Nephron progenitor cell (in vitro differentiated cells): ENCODE measurements at regions not wholly inside any gene's neighbourhood (a gene's known extent, or its start where the extent isn't known, plus 50 kb on each side); places are given as distances from the start of the nearest gene placed in this dataset.

Experiments
- DNase-seq: peaks from one replicate; pipeline ENCODE4 v3.0.0; 2021
- H3K27ac Mint-ChIP-seq: 2 replicates; pipeline ENCODE4 v1.8.0; 2021; ENCODE audit warnings: mild to moderate bottlenecking, moderate library complexity, mixed read lengths
- H3K27me3 Mint-ChIP-seq: 2 replicates; pipeline ENCODE4 v1.8.0; 2021; ENCODE audit warnings: mild to moderate bottlenecking, low read depth, mixed read lengths; ENCODE audit not compliant: poor library complexity
- H3K36me3 Mint-ChIP-seq: 2 replicates; pipeline ENCODE4 v1.8.0; 2021; ENCODE audit warnings: low read depth, mixed read lengths
- H3K4me1 Mint-ChIP-seq: 2 replicates; pipeline ENCODE4 v1.8.0; 2021; ENCODE audit warnings: mixed read lengths
- H3K4me3 Mint-ChIP-seq: 2 replicates; pipeline ENCODE4 v1.8.0; 2021; ENCODE audit warnings: mild to moderate bottlenecking, moderate library complexity, mixed read lengths
- H3K9me3 Mint-ChIP-seq: 2 replicates; pipeline ENCODE4 v1.8.0; 2021; ENCODE audit warnings: mild to moderate bottlenecking, moderate library complexity, mixed read lengths
- CTCF ChIP-seq: fragments of 200-600 bp; sonication (generic); IDR thresholded peaks from 2 replicates; pipeline ENCODE4 v1.5.0; 2021; ENCODE audit warnings: antibody characterized with exemption

- H3K27me3 Mint-ChIP-seq, result no peaks in the 10 kb centered on the region
- H3K27ac Mint-ChIP-seq, result peak overlapping the region; percentile 55
- peaks cover 41% of the 10 kb centered on the region for H3K4me1 Mint-ChIP-seq
- no peaks in the 10 kb centered on the region for H3K9me3 Mint-ChIP-seq
- TF ChIP-seq CTCF, result no peak
- peak; percentile 33 for DNase-seq
- peak overlapping the region; percentile 62 for H3K4me3 Mint-ChIP-seq
- no peaks in the 10 kb centered on the region for H3K36me3 Mint-ChIP-seq
Measured at GRCh38 chr6:137320271-137320670, 101.1 kb upstream of the IFNGR1 start.

GRCh38 chr6:137316626-137317025, 97.4 kb upstream of the IFNGR1 start:
- no peak for DNase-seq
- Mint-ChIP-seq H3K9me3 (no peaks in the 10 kb centered on the region), H3K27me3 (no peaks in the 10 kb centered on the region), H3K27ac (no peak overlapping the region), H3K4me3 (no peak overlapping the region), H3K4me1 (peaks cover 38% of the 10 kb centered on the region), H3K36me3 (no peaks in the 10 kb centered on the region)
- no peak for TF ChIP-seq CTCF

- Mint-ChIP-seq H3K27me3 (no peaks in the 10 kb centered on the region), H3K27ac (no peak overlapping the region), H3K4me1 (peaks cover 25% of the 10 kb centered on the region), H3K36me3 (no peaks in the 10 kb centered on the region), H3K9me3 (no peaks in the 10 kb centered on the region), H3K4me3 (no peak overlapping the region)
- DNase-seq, result no peak
- no peak for TF ChIP-seq CTCF
Measured at GRCh38 chr6:137315081-137315480, 95.9 kb upstream of the IFNGR1 start.

- Mint-ChIP-seq H3K9me3 (no peaks in the 10 kb centered on the region), H3K27ac (no peak overlapping the region), H3K4me3 (no peak overlapping the region), H3K36me3 (no peaks in the 10 kb centered on the region), H3K4me1 (peaks cover 18% of the 10 kb centered on the region), H3K27me3 (no peaks in the 10 kb centered on the region)
- peak; percentile 66 for TF ChIP-seq CTCF
- DNase-seq, result peak; percentile 76
Measured at GRCh38 chr6:137313928-137314855, 95.0 kb upstream of the IFNGR1 start.

- Mint-ChIP-seq H3K27me3 (no peaks in the 10 kb centered on the region), H3K4me3 (no peak overlapping the region), H3K27ac (peak overlapping the region; percentile 12), H3K9me3 (no peaks in the 10 kb centered on the region), H3K4me1 (peaks cover 16% of the 10 kb centered on the region), H3K36me3 (no peaks in the 10 kb centered on the region)
- DNase-seq, result no peak
- no peak for TF ChIP-seq CTCF
Measured at GRCh38 chr6:137313211-137313610, 94.0 kb upstream of the IFNGR1 start.

GRCh38 chr6:137311940-137312339, 92.8 kb upstream of the IFNGR1 start:
- H3K4me1 Mint-ChIP-seq, result peaks cover 16% of the 10 kb centered on the region
- no peak overlapping the region for H3K4me3 Mint-ChIP-seq
- no peak for DNase-seq
- TF ChIP-seq CTCF, result no peak
- H3K9me3 Mint-ChIP-seq, result no peaks in the 10 kb centered on the region
- no peaks in the 10 kb centered on the region for H3K36me3 Mint-ChIP-seq
- H3K27ac Mint-ChIP-seq, result no peak overlapping the region
- no peaks in the 10 kb centered on the region for H3K27me3 Mint-ChIP-seq
